GM19463 (cell line): ENCODE measurements at regions not wholly inside any gene's neighbourhood (a gene's known extent, or its start where the extent isn't known, plus 50 kb on each side); places are given as distances from the start of the nearest gene placed in this dataset.

ENCODE experiments used
- ATAC-seq: cut with Tn5 transposase; IDR thresholded peaks from one replicate; pipeline ENCODE4 v1.9.1; 2021; ENCODE audit warnings: mild to moderate bottlenecking, moderate library complexity; ENCODE audit not compliant: unreplicated experiment

DNA sequence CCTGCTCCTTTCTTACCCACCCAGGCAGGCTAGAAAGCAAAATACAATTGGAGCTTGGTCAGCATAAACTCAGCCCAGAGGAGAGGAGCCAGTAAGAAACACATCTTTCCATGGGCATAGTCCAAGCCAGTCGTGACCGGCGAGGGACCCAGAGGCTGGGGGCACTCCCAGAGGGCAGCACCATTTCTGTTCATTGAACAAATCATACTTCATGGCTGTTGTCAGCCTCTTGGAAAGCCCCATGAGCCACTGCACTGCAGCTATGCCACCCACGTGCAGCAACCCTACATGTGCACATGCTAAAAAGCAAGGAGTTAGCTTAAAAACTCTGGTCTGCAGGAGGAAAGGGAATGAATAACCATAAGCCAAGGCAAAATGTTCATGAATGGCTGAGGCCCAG, 90.0 kb upstream of the CDKN3 start:
- ATAC-seq, result no peak

DNA sequence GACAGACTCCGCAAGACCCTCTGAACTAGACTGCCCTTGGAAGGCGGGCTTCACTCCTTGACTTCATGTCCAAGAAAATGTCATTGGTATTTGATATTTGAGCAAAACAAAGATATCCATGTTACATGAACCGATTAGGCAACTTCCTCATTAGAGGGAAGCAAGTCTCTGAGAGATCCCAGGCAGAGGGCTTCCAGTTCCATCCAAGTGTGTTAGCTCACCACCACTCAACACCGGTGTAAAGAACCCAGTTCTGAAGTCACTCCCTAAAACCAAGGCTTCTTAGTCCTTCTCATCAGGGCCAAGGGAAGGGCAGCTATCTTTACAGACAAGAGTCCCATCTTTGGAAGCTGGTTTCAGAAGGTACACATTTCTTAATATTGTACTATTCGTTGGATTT, 87.2 kb upstream of the CDKN3 start:
- no peak for ATAC-seq

DNA sequence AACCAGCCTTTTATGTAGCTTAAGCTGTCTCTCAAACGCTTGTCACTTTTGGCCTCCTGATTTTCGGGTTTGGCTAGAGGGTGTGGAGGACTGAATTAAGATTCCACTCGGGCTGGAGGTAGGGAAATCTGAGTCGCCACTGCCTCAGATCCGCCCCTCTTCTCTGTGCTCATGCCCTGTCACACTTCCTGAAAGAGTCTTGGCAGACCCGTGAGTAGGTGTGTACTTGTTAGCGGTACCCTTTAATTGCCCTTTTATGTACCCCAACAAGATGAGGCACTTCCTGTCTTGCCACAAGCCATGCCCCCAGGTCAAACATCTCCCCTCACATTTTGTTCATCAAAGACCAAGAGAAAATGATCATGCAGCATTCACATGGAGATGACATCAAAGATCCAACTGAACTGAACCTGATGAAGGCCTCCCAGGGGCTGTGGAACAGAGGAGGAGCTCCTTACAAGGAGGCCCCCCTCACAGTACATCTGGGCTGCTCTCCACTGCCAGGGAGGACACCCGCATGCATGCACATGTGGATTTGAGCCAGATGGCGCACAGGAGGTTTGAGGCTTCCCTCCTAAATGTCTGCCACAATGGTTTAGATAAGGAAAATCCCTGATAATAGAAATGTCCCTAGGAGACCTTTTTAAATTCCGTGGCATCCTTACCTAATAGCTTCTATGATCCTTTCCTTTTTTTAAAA, 86.5 kb upstream of the CDKN3 start:
- no peak for ATAC-seq

DNA sequence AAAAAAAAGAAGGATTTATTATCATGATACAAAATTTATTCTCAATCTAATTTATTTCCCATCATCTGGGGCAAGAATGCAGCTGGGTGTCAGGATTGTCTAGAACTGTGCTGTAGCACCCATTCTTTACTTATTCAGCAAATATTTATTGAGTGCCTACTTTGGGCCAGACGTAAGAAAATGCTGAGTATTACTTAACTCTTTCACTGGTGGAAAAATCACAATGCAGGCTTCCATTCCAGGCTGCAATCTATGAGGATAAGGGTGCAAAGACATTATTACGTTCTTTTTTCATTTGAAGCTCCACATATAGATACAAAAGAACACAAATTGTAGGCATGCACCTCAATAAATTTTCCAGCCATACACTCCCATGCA, 86.0 kb upstream of the CDKN3 start:
- ATAC-seq, result no peak

DNA sequence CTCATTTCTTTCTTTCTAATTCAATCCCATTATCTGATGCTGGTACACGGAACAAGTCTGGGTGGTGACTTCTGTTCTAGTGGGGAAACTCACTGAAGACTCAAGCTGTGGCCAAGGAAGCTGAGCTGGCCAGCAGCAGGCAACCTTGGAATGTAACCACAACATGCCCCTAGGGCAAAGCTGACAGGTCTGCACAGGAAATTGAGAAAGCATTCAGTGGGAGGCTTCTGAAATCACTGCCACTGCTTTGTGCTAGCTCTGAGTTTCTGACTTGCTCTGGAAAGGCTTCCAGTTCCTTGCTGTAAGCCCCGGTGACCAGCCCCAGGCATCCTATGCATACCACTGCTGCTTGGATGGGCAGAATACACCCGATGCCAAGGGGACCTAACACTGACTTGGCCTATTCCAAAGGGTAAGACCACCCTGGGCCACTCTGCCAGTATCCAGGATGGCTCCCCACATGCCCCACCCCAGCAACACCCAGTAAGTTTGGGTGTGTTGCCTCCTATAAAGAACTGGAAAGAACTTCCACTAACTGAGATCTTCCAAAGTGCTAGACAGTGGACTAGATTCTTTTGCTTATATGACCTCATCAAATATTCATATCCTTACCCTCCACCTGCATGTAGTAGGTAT, 84.5 kb upstream of the CDKN3 start:
- no peak for ATAC-seq

DNA sequence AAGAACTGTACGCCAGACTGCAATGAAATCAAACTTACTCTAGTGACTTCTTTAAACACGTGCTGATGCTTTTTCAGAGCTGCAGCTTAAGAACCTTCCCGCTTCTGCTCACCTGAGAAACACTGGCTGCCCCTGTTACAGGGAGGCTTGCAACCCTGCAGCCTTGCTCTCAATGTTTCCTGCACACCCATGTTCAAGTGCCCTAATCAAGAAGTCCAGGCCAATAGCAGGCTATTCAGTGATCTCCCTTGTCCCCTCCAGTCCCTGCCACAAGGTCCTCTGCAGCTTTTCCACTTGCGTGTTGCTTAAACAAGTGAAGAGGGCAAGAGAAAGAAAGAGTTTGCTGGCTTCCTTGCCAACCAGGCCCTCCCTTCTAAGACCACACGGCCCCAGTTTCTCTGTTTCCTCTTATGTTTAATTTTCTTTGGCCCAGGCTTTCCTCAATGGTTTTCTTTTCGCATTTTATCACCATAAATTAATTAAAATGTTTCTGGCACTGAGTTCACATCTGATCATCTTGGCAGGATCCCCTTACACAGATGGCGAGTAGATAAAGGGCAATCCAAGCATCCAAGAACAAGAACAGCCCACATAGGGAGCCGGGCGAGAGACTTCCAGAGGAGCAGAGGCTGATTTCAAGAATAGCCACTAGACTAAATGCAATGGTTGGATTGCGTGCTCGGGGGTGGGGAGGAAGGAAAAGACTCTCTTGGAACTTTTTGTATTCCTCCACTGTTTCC, 82.3 kb upstream of the CDKN3 start:
- no peak for ATAC-seq

DNA sequence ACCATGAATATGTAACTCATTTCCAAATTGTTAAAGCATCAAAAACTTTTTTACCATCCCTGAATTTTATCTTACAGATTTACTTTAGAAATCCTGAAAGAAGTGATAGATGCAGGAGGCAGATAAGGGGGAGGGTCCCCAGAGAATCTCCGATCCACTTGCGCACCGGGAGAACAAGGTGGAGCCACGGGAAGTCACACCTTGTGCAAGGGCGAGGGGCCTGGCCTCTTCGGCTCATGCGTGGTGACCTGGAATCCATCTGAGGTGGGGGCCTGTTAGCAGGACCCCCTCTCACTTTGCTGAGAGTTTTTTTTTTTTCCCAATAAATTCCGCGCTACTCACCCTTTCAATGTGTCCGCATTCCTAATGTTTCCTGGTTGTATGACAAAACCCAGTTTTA, 80.2 kb upstream of the CDKN3 start:
- ATAC-seq, result no peak

DNA sequence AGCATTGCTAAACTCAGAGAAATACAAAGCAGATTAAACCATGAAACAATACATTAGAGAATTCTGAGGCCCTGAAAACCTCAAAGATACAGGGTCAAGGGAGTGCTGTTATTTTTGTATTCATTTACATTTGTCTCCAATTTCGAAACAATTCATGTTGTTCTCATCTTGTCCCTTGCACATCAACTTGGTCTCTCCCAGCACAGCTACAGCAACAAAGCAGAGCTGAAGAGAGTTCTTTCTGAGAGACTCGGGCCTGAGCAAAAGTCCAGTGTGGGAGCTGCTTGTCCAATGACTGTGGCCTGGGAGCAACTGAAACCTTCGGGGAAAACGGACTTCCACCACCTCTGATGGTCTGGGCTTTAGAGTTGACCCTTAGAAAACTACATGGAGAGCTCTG, 79.4 kb upstream of the CDKN3 start:
- ATAC-seq, result no peak

DNA sequence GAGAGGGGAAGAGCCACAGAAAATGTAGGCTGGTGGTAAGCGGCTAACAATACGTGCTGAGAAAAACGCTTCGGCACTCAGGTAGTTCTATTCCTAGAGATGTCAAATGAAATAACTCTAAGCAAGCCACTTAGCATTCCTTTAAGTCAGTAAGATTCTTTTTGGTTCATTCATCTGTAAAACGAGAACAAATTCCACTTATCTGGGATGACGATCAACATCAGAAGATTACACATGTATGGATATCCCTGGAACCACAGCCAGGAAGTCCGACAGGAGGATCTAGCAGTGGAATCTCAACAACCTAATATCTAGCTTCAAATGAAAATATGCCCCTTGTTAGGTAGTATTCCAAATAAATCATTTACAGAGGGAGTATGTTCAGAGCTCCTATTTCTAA, 74.6 kb upstream of the CDKN3 start:
- no peak for ATAC-seq

DNA sequence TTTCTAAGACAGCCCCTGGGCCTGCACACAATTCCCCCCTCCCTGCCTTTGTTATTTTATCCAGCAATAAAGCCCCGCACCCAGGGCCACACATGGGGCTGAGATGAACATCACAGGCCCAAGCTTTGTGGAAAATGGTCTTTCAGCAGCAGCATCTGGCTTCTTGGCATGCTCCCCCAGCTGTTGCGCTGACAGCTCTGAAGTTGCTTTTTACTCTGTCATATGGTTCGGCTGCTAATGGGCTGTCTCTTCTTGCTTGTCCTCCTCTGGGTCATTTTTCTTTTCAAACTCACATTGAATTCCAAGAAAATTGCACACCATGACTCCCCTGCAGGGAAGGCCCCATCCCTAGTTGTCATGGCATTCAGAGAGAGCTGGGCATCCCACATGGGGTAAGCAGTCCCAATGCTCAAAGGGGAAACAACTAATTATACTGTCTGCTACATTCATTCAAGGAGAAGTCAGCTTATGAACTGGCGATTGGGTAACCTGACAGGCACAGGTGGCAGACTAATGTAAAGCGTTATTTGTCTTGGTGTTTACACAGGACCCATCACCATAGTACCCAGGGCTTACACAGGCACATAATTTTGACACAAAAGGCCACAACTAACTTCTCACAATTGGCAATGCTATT, 74.0 kb upstream of the CDKN3 start:
- ATAC-seq, result no peak

DNA sequence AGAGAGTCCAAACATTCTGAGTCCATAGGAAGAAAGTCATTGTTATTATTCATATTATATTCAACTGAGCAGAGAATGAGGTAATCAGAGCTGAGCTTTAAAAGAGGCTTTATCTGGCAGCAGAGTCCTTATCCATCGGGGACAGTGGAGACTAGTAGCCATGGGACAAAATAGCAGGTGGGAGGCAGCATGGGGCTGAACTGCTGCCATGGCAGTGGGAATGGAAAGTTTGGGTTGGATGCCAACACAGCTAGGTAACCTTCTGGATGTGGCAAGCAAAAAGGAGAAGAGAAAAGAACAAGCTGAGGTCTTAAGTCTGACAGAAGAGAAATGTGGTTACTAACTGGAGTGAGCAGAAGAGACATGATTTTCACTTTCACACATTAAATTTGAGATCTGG, 71.0 kb upstream of the CDKN3 start:
- ATAC-seq, result no peak

DNA sequence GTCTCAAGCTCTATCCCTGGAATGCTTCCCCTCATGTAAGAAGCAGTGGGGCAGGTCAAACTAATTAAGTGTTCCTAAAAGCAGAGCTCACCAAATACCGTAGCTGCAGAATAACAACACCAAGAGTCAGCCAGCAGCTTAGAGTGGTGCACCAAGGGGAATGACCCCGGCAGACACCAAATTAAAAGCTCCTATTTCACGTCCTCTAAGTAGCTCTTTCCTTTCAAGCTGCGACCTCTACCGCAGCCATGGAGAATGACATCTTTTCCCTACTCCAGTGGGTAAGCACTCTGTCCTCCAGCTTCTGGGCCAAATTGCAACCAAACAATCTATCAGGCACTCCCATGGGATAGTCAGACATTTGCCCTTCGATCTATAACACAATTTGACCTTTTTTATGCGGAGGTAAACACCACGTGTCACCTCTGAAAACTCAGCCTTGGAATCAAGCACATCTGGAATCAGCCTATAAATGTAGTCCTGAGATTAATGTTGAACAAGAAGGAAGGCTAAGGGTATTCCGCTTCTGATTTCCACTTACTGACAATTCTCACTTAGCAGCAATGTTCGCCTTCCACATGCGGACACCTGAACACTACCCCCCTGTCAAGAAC, 67.6 kb upstream of the CDKN3 start:
- no peak for ATAC-seq

DNA sequence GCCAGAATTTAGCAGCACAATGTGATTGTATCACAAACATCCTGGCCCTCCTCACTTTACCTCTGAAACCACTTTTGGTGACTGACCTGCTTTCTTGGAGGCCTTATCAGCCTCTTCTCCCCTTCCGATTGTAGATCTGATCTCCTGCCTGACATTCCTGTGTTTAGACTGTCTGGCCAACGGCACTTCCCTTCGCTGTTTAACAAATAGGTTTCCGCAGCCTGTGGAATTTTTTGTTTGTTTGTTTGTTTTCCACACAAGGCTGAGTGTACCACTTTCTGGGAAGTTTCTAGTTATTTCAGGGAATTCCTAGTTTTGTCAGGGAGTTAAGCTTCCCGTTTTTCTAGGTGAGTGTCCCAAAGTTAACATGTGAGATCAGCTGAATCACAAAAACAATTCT, 65.9 kb upstream of the CDKN3 start:
- no peak for ATAC-seq

DNA sequence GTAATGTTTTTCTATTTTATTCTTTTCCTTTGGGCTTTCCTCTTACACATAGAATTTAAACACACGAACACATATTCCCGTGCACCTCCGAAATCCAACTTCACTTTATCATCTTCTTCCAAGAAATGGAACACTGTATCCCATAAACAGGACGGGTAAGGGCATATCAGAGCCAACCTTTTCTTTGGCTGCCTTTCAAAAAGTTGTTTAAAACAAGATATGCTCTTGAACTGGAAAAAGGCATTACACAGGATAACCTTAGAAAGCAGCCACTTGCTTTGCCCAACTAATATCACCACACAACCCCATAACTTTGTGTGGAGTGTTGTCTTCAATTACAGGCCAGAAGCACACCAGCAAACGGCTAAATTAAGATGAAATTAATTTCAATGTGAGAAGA, 65.3 kb upstream of the CDKN3 start:
- ATAC-seq, result no peak

DNA sequence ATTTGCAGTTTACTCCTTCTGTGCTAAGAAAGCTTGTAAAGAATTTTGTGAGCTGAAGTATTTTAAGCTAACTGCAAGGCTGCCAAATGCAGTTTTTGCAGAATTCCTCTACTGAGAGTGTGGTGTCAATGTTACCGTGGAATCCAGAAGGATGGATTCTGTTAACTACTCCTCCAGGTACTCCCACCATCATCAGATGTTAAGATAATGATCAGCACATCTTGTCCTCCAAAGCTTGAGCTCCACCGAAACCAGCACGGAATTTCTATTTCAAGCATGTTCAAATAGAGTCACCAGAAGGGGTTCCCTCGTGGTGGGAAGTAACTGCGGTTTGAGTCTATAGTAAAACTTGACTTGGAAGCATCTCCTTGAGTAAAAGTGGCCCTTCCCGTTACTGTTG, 64.3 kb upstream of the CDKN3 start:
- no peak for ATAC-seq

DNA sequence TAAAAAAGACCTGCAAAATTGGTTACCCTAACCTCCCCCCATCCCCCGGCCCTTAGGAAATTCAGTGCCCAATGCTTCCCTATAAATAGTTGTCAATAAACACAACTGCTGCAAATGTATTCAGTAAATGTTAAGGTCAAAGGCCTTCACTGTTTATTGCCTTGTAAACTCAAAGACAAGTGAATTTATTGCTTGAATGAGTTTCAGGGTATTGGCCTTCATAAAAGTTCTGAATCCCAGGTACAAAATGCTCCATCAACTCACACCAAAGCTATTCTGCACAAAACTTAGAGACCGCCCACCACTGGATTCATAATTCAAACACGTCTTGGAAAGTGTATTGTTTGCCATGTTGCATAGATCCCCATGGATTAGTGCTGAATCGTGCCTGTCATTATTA, 63.3 kb upstream of the CDKN3 start:
- ATAC-seq, result no peak

DNA sequence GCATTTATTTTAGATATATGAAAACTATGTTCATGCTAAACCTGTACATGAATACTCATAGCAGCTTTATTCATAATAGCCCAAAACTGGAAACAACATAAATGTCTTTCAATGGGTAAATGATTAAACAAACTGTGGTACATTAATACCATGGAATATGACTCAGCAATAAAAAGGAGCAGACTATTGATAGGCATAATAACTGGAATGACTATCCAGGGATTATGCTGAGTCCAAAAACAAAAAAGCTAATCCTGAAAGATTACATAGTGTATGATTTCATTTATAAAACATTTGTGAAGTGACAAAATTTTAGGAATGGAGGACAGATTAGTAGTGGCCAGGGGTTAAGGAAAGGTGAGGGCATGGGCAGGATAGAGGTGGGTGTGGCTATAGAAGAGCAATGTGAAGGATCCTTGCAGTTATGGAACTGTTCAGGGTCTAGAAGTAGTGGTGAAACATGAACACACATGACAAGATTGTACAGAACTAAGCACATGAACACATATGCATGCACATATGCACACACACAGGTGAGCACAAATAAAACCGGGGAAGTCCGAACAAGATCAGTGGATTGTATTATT, 61.1 kb upstream of the CDKN3 start:
- ATAC-seq, result no peak

DNA sequence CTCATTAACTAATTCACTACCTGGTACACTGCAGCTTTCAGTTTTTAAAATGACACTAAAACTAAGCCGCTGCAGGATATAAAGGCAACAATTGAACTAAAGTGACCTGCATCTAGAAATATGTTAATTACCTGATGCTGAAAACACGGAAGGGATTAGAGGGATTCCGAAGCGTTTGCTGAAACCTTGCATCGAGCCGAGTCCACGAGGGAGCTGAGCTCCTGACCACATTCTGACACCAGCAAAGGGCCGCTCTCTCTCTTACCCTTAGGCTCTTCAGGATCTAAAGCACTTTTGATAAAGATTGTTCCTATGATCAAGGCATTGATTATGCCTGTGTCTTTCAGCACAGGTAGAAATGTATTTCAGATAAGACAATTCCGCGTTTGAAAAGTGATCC, 59.5 kb upstream of the CDKN3 start:
- ATAC-seq, result no peak

DNA sequence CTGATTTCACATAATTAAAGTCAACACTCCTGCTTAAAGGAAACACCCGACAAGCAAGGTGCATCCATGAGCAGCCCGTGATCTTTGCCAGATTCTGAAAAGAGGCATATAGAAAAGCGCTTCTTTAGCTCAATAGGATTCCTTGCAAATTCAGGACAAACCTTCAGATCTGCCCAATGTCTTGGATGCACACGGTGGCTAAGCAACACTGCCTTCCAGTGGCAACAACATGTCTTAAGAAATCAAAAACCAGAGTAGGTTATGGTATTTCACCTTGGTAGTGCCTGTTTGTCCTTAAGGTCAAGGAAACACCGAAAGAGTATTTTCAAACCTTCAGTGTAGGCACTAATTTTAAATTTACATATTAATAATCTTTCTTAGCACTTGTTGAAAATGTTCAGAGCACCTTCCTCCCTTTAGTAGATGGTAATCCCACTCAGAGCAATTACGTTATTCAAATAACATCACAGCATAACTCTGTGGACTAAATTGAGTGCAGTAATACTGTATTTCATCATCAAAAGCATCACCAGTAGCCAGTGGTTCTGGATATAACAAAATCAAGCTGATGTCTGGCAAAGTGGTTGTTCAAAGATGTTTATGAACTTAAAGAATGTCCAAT, 58.0 kb upstream of the CDKN3 start:
- ATAC-seq, result no peak

DNA sequence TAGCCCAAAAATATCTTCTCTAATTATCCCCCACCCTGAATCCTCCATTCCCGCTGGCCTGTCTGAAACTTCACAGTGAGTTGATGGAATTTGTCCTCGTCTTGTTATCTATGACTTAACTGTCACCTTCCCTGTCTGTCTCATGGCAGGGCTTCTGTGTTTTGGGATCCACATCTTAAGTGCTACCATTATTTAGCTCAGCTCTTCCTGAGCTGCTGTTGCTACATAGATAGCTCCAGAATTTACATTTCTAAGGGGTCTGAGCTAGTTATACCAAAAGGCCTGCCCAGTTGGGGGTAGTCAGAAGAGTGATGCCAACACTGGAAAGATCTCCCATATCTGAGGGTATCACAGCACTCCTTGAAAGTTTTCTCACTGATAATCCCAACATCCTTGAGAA, 57.0 kb upstream of the CDKN3 start:
- ATAC-seq, result no peak

DNA sequence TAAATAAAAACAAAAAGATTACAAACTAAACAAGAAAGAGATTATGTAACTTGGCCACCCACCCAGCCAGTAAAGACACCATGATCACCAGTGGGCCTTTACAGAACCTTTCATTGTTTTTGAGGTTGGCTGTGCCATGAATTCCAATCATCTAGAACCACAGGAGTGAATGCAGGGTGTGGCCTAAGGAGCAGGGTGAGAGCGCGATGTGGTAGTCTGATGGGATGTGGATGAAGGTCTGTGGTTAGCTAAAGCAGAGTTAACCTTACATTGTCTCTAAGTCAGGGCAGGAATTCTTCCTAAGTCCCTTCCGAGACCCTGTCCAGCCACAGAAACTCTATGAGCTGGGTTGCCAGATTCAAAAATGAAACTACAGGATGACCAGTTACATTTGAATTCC, 54.0 kb upstream of the CDKN3 start:
- ATAC-seq, result no peak
